ENCODE measurements at regions not wholly inside any gene's neighbourhood (a gene's known extent, or its start where the extent isn't known, plus 50 kb on each side); places are given as distances from the start of the nearest gene placed in this dataset.
"Not testable (repeated sequence)": the region's sequence is repeated elsewhere in the genome, so short reads cannot be mapped to it uniquely, and the experiment has no call there.

GRCh38 chr7:110421490-110422241 is 669.3 kb upstream of the LRRN3 start:
- FAIRE-seq = no peak
- intact Hi-C loops (cut with DNase I) = no loop called here
- 64 to 66% methylated on average over 5 of the region's 5 CpGs for WGBS, 2 donors

DNA sequence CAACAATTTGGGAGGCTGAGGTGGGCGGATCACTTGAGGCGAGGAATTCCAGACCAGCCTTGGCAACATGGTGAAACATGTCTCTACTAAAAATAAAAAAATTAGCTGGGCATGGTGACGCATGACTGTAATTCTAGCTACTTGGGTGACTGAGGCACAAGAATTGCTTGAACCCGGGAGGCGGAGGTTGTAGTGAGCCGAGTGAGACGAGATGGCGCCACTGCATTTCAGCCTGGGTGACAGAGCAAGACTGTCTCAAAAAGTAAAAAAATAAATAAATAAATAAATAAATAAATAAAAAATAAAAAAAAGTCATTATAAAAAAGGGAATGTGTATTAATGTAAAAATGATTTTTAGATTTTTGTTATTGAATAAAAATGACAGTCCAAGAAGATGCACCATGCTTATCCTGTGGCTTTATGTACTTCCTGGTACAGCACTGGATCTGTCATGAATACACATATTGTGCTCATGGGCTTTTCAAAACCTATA is 658.8 kb upstream of the LRRN3 start:
- TF ChIP-seq CTCF (IDR thresholded peaks at IDR 0.05) = no peak
- Histone ChIP-seq H3K27ac (no peak overlapping the region), H3K9me3 (no peaks in the 10 kb centered on the region), H3K36me3 (no peaks in the 10 kb centered on the region), H3K27me3 (no peaks in the 10 kb centered on the region), H3K4me3 (no peak overlapping the region), H3K4me1 (no peaks in the 10 kb centered on the region)
- no peak for ATAC-seq
- intact Hi-C loops (cut with DNase I) = no loop called here
- no peak for FAIRE-seq
- WGBS, 2 donors = 91 to 93% methylated on average over 8 of the region's 8 CpGs
- no peak for DNase-seq

More at GRCh38 chr7:110421490-110422241, 669.3 kb upstream of the LRRN3 start:
- Histone ChIP-seq H3K9me3 (no peaks in the 10 kb centered on the region), H3K4me3 (no peak overlapping the region), H3K4me1 (no peaks in the 10 kb centered on the region), H3K27me3 (no peaks in the 10 kb centered on the region), H3K36me3 (no peaks in the 10 kb centered on the region), H3K27ac (no peak overlapping the region)
- DNase-seq (no peak), ATAC-seq (no peak)
- no peak for TF ChIP-seq CTCF (IDR thresholded peaks at IDR 0.05)

GRCh38 chr7:110438926-110439325 is 652.0 kb upstream of the LRRN3 start:
- H3K4me3 ChIP-seq; FAIRE-seq; H3K4me1 ChIP-seq; ATAC-seq; H3K27me3 ChIP-seq; H3K27ac ChIP-seq; H3K36me3 ChIP-seq; H3K9me3 ChIP-seq; intact Hi-C loops (cut with DNase I); DNase-seq: not testable (repeated sequence)
- 92% methylated on average over 2 of the region's 2 CpGs for WGBS, 2 donors

GRCh38 chr7:110442381-110442837 is 648.5 kb upstream of the LRRN3 start:
- peak in 2 of 4 donors; percentile 16 to 25 for TF ChIP-seq CTCF (IDR thresholded peaks at IDR 0.05)
- H3K27ac ChIP-seq = no peak overlapping the region
- WGBS, 2 donors = 17% methylated on average over 4 of the region's 4 CpGs
- FAIRE-seq (no peak), ATAC-seq (peak in 3 of 4 donors; percentile 72 to 77 (median 73)), DNase-seq (peak in 3 of 6 donors; percentile 3 to 17 (median 15))
- no peaks in the 10 kb centered on the region for H3K9me3 ChIP-seq
- no peaks in the 10 kb centered on the region for H3K36me3 ChIP-seq
- intact Hi-C loops (cut with DNase I) = no loop called here
- H3K27me3 ChIP-seq = no peaks in the 10 kb centered on the region
- H3K4me3 ChIP-seq = no peak overlapping the region
- no peaks in the 10 kb centered on the region for H3K4me1 ChIP-seq

DNA sequence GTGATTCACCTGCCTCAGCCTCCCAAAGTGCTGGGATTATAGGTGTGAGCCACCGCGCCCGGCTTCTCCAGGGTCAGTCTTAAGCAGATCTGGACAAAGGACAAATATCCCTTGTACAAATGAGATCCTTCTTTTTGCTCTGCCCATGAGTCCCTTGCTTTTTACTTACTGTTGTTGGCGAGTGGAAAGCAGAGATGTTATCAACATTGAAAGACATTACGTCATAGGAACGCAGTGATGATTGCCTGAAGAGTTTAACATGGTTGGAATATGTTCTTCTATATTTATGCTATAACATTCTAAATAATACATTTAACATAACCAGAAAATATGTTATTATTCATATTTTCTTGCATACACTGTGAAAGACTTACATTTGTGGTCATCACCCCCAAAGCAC is 644.3 kb upstream of the LRRN3 start:
- Histone ChIP-seq H3K4me1 (no peaks in the 10 kb centered on the region), H3K36me3 (no peaks in the 10 kb centered on the region), H3K9me3 (no peaks in the 10 kb centered on the region), H3K27ac (no peak overlapping the region), H3K4me3 (no peak overlapping the region), H3K27me3 (no peaks in the 10 kb centered on the region)
- FAIRE-seq = no peak
- intact Hi-C loops (cut with DNase I) = no loop called here
- ATAC-seq = no peak
- TF ChIP-seq CTCF (IDR thresholded peaks at IDR 0.05) = no peak
- no peak for DNase-seq
- 93 to 95% methylated on average over 6 of the region's 6 CpGs for WGBS, 2 donors

Measured in pancreas (tissue), 10 donors.